GM12874 (cell line): ENCODE measurements at regions not wholly inside any gene's neighbourhood (a gene's known extent, or its start where the extent isn't known, plus 50 kb on each side); places are given as distances from the start of the nearest gene placed in this dataset.

Experiments
- TF ChIP-seq, protein P1 (sequence below): IDR thresholded peaks from 2 replicates; pipeline ENCODE4 v1.5.1; 2011; ENCODE audit warnings: low read depth, mild to moderate bottlenecking, control low read depth, low read length, moderate library complexity; ENCODE audit not compliant: insufficient read depth

DNA sequence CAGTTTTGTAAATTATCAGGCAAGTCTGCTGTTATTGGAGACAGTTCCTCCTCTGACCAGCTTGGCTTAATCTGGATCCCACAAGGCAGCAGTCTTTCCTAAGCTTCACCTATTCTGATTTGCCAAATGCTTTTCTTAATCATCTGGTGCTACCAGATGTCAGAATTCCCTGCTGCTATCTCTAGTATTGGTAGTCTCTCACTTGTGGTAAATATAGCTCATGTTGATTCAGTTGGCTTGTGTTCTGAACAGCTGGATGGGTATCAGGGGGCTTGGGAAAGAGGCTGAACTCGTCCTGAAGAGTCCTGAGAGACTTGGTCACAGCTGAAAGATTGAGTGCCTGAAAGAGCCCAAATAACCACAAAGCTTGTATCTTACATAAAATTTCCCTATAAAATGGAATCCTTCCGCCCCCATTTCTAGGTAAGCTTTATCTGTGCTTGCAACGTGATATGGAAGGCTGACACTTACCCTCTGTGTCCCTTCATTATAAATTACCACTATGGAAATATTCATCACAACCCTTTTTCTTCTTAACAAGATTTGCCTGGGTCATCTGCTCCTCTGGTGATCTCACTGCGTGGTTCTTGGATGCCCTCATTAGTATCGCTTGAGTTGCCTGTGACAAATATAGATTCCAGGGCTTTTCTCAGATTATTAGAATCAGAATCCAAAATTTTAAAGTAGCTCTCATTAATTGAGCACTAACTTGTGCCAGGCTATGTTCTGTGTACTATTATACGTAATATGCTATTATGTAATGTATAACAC, 104.1 kb upstream of the GPRIN3 start:
- TF ChIP-seq, protein P1, sequence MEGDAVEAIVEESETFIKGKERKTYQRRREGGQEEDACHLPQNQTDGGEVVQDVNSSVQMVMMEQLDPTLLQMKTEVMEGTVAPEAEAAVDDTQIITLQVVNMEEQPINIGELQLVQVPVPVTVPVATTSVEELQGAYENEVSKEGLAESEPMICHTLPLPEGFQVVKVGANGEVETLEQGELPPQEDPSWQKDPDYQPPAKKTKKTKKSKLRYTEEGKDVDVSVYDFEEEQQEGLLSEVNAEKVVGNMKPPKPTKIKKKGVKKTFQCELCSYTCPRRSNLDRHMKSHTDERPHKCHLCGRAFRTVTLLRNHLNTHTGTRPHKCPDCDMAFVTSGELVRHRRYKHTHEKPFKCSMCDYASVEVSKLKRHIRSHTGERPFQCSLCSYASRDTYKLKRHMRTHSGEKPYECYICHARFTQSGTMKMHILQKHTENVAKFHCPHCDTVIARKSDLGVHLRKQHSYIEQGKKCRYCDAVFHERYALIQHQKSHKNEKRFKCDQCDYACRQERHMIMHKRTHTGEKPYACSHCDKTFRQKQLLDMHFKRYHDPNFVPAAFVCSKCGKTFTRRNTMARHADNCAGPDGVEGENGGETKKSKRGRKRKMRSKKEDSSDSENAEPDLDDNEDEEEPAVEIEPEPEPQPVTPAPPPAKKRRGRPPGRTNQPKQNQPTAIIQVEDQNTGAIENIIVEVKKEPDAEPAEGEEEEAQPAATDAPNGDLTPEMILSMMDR, result no peak

DNA sequence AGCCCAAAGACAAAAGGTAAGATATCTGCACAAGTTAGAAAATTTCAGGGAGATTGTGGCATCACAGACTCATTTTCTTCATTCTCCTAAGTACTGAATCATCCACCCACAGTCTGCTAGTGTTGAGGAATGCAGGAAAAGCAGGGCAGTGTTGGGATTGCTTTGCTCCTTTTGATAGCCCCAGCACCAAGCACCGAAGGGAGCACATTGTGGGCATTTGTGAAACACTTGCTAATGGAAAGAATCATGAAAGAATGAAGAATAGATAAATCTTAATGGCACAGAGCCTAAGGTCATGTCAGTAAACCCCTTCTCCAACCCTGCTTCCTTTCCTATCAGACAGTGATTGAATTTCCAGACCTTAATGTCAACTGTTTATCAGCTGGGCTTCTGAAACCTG, 103.1 kb upstream of the GPRIN3 start:
- TF ChIP-seq, protein P1, result no peak

DNA sequence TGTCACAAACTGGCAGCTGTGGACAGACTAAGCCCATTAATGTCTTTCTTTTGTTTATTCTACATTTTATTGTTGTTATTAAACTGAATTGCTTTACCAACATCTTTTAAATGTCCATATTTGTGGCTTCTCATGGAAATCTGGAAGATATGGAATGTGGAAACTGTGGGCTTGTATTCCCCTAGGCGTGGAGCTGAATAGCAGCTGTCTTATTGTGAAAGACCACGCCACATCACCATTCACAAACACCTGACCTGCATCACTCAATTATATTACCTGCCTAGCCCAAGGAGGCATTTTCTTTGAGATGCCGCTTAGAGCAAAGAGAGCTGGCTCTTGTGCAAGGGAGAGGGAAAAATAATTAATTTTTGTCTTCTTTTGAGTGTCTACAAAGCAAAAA, 96.9 kb upstream of the GPRIN3 start:
- TF ChIP-seq, protein P1, result no peak

DNA sequence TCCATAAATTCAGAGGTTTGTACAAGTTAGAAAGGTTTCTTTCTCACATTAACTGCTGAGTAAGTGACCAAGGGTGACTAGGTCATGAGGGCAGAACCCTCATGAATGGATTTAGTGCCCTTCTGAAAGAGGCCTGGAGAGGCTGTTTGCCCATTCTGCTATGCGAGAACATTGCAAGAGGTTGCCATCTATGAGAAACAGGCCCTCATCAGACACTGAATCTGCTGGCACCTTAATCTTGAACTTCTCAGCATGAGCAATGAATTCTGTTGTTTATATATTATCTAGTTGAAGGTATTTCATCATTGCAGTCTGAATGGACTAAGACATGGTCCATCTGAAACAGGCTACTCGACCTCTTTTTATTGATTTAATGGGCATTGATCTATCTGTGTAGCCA, 96.2 kb upstream of the GPRIN3 start:
- TF ChIP-seq, protein P1, result no peak

DNA sequence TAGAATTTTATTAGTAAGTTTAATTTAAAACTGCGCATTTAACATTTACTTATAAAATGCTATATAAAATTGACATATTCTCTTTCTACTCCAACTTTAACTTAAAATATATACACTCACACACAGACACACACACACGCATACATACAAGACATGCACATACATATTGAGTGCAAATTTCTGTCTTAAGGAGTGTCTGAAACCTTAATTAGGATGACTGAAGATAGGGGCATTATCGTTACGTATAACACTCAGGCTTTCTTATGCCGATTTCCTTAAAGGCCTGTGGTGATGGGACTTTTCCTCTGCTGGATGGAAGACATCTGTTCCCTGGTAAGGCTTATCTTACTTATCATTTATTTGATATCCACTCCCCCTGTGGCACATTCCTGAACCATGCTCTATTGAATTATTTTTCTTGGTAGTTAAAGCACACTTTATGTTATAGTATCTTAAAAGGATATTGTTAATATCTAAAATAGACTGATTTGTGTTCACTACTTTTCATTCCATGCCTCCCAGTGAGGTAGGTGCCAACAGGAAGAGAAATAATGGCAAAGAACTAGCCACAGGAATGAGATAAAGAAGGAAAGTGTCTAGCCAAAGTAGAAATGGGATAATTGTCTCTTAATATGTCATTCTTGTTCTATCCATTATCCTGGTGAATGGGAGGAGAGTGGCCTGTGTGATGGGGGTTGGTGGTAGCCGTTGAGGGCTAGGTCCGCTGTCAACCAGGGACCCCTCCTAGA, 92.9 kb upstream of the GPRIN3 start:
- TF ChIP-seq, protein P1, result no peak

DNA sequence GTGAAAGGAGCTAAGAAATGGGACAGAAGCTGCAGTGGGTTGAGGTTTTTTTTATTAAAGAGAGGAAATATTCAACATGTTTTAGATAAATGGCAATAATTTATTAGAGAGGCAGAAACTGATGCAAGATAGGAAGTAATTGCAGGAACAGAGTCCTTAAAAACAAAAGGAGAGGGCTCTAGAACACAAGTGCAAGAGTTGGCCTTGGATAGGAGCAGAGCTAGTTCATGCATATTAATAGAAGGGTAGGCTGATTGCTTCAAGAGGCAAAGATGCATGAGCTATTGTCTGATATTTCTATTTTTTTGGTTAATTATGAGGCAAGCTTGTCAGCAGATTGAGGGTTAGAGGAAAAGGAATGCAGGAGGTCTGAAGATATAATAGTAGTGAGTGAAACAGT, 91.0 kb upstream of the GPRIN3 start:
- TF ChIP-seq, protein P1, result no peak

DNA sequence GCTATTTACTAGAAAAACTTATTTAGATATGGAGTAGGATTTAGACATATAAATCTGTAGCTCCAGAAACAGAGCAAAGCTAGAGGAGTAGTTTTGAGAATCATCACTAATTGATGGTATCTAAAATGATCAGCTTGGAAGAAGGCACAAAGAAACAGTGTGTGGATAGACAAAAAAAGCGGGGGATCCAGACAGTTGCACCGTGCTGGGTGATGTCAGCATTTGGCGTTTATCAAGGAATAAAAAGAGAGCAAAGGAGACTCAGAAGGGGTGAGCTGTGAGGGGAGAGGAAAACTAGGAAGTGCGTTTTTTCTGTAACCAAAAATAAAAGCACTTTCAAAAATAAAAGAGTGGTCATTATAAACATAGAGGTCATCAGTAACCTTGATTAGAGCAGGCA, 90.5 kb upstream of the GPRIN3 start:
- TF ChIP-seq, protein P1, result no peak
